SH-SY5Y (cell line): ENCODE measurements at regions not wholly inside any gene's neighbourhood (a gene's known extent, or its start where the extent isn't known, plus 50 kb on each side); places are given as distances from the start of the nearest gene placed in this dataset.

Experiments
- GATA2 ChIP-seq: IDR thresholded peaks from 2 replicates; pipeline ENCODE4 v1.6.1; 2011; ENCODE audit warnings: mild to moderate bottlenecking, low read depth, low read length
- GATA3 ChIP-seq: IDR thresholded peaks from 2 replicates; pipeline ENCODE4 v1.6.1; 2011; ENCODE audit warnings: low read depth, mild to moderate bottlenecking, low read length, moderate library complexity

- TF ChIP-seq GATA2 (no peak), GATA3 (no peak)
Observed at GRCh38 chr5:169512385-169512784, 71.2 kb upstream of the SPDL1 start.
